ENCODE measurements at regions not wholly inside any gene's neighbourhood (a gene's known extent, or its start where the extent isn't known, plus 50 kb on each side); places are given as distances from the start of the nearest gene placed in this dataset.
A peak's percentile ranks its signal among the peaks of the same experiment; 100 is the strongest.

DNA sequence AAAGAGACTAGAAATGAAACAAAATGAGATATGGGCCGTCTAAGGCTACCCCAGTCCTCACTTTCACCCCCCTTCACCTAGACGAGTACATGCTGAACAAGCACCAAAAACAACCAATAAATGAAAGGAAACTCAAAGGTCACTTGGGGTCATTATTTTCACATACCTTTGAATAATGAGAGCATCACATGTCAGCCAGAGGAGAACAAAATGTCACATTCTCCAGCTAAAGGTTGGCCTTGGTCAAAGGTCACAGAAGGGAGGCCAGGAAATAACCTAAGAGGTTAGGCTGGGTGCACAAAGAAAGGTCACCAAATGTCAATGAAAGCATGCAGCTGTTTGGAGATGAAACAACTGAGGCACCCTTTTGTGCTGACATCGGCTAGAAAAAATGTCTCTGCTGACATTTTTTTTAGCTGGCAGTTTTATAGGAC, 288.7 kb upstream of the USP25 start (continued):
- TF ChIP-seq, protein P1, sequence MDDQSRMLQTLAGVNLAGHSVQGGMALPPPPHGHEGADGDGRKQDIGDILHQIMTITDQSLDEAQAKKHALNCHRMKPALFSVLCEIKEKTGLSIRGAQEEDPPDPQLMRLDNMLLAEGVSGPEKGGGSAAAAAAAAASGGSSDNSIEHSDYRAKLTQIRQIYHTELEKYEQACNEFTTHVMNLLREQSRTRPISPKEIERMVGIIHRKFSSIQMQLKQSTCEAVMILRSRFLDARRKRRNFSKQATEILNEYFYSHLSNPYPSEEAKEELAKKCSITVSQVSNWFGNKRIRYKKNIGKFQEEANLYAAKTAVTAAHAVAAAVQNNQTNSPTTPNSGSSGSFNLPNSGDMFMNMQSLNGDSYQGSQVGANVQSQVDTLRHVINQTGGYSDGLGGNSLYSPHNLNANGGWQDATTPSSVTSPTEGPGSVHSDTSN (CRISPR knock-in tag; IDR thresholded peaks at IDR 0.05; ENCODE audit: borderline replicate concordance) = no peak
- TF ChIP-seq ZNF256 (CRISPR knock-in tag; conservative IDR thresholded peaks at IDR 0.05) (no peak), IKZF1 (IDR thresholded peaks at IDR 0.05) (no peak), GPN1 (CRISPR knock-in tag; IDR thresholded peaks at IDR 0.05; ENCODE audit: borderline replicate concordance) (no peak), ETV6 (CRISPR knock-in tag; conservative IDR thresholded peaks at IDR 0.05) (no peak), KDM1A (CRISPR knock-in tag; IDR thresholded peaks at IDR 0.05) (peak; percentile 97), ASH2L (IDR thresholded peaks at IDR 0.05; ENCODE audit: insufficient read length, low read depth, low read length) (peak; percentile 73), ZNF720 (CRISPR knock-in tag; IDR thresholded peaks at IDR 0.05) (no peak), ZSCAN22 (CRISPR knock-in tag; IDR thresholded peaks at IDR 0.05) (no peak), SALL1 (CRISPR knock-in tag; IDR thresholded peaks at IDR 0.05) (peak; percentile 96), BHLHE40 (IDR thresholded peaks at IDR 0.05; ENCODE audit: low read length) (peak; percentile 57), POLR2A (IDR thresholded peaks at IDR 0.05; ENCODE audit: insufficient read depth in 1 of 2, low read depth in 2 of 2, low read length in 2 of 2) (peak in 1 of 2 experiments; percentile 57; a peak in 2 of 4 replicates), TARDBP (CRISPR knock-in tag; IDR thresholded peaks at IDR 0.05) (peak; percentile 85; the same call in 1 of the 2 replicates), NR2F2 (IDR thresholded peaks at IDR 0.05; ENCODE audit: borderline replicate concordance, low read depth) (peak; percentile 100), BORCS8-MEF2B (CRISPR knock-in tag; IDR thresholded peaks at IDR 0.05) (no peak), ZSCAN29 (CRISPR knock-in tag; conservative IDR thresholded peaks at IDR 0.05) (no peak)
- TF ChIP-seq, protein P2, sequence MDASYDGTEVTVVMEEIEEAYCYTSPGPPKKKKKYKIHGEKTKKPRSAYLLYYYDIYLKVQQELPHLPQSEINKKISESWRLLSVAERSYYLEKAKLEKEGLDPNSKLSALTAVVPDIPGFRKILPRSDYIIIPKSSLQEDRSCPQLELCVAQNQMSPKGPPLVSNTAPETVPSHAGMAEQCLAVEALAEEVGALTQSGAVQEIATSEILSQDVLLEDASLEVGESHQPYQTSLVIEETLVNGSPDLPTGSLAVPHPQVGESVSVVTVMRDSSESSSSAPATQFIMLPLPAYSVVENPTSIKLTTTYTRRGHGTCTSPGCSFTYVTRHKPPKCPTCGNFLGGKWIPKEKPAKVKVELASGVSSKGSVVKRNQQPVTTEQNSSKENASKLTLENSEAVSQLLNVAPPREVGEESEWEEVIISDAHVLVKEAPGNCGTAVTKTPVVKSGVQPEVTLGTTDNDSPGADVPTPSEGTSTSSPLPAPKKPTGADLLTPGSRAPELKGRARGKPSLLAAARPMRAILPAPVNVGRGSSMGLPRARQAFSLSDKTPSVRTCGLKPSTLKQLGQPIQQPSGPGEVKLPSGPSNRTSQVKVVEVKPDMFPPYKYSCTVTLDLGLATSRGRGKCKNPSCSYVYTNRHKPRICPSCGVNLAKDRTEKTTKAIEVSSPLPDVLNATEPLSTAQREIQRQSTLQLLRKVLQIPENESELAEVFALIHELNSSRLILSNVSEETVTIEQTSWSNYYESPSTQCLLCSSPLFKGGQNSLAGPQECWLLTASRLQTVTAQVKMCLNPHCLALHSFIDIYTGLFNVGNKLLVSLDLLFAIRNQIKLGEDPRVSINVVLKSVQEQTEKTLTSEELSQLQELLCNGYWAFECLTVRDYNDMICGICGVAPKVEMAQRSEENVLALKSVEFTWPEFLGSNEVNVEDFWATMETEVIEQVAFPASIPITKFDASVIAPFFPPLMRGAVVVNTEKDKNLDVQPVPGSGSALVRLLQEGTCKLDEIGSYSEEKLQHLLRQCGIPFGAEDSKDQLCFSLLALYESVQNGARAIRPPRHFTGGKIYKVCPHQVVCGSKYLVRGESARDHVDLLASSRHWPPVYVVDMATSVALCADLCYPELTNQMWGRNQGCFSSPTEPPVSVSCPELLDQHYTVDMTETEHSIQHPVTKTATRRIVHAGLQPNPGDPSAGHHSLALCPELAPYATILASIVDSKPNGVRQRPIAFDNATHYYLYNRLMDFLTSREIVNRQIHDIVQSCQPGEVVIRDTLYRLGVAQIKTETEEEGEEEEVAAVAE (CRISPR knock-in tag; IDR thresholded peaks at IDR 0.05; ENCODE audit: borderline replicate concordance) = peak; percentile 66; the same call in 1 of the 2 replicates
- TF ChIP-seq, protein P3, sequence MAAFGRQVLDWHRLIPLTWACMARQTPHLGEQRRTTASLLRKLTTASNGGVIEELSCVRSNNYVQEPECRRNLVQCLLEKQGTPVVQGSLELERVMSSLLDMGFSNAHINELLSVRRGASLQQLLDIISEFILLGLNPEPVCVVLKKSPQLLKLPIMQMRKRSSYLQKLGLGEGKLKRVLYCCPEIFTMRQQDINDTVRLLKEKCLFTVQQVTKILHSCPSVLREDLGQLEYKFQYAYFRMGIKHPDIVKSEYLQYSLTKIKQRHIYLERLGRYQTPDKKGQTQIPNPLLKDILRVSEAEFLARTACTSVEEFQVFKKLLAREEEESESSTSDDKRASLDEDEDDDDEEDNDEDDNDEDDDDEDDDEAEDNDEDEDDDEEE (CRISPR knock-in tag; IDR thresholded peaks at IDR 0.05) = no peak
- TF ChIP-seq, protein P4, sequence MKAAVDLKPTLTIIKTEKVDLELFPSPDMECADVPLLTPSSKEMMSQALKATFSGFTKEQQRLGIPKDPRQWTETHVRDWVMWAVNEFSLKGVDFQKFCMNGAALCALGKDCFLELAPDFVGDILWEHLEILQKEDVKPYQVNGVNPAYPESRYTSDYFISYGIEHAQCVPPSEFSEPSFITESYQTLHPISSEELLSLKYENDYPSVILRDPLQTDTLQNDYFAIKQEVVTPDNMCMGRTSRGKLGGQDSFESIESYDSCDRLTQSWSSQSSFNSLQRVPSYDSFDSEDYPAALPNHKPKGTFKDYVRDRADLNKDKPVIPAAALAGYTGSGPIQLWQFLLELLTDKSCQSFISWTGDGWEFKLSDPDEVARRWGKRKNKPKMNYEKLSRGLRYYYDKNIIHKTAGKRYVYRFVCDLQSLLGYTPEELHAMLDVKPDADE (CRISPR knock-in tag; IDR thresholded peaks at IDR 0.05) = no peak
- TF ChIP-seq, protein P5, sequence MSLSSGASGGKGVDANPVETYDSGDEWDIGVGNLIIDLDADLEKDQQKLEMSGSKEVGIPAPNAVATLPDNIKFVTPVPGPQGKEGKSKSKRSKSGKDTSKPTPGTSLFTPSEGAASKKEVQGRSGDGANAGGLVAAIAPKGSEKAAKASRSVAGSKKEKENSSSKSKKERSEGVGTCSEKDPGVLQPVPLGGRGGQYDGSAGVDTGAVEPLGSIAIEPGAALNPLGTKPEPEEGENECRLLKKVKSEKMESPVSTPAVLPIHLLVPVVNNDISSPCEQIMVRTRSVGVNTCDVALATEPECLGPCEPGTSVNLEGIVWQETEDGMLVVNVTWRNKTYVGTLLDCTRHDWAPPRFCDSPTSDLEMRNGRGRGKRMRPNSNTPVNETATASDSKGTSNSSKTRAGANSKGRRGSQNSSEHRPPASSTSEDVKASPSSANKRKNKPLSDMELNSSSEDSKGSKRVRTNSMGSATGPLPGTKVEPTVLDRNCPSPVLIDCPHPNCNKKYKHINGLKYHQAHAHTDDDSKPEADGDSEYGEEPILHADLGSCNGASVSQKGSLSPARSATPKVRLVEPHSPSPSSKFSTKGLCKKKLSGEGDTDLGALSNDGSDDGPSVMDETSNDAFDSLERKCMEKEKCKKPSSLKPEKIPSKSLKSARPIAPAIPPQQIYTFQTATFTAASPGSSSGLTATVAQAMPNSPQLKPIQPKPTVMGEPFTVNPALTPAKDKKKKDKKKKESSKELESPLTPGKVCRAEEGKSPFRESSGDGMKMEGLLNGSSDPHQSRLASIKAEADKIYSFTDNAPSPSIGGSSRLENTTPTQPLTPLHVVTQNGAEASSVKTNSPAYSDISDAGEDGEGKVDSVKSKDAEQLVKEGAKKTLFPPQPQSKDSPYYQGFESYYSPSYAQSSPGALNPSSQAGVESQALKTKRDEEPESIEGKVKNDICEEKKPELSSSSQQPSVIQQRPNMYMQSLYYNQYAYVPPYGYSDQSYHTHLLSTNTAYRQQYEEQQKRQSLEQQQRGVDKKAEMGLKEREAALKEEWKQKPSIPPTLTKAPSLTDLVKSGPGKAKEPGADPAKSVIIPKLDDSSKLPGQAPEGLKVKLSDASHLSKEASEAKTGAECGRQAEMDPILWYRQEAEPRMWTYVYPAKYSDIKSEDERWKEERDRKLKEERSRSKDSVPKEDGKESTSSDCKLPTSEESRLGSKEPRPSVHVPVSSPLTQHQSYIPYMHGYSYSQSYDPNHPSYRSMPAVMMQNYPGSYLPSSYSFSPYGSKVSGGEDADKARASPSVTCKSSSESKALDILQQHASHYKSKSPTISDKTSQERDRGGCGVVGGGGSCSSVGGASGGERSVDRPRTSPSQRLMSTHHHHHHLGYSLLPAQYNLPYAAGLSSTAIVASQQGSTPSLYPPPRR (CRISPR knock-in tag; IDR thresholded peaks at IDR 0.05; ENCODE audit: borderline replicate concordance) = peak; percentile 96
